Endothelial cell of umbilical vein (primary cell): ENCODE measurements at regions not wholly inside any gene's neighbourhood (a gene's known extent, or its start where the extent isn't known, plus 50 kb on each side); places are given as distances from the start of the nearest gene placed in this dataset.

Experiments used
- BruUV-seq: library from RNA; stranded (reverse); fragments of 400-500 nt; replicated peaks from 2 replicates; lab custom pipeline; 2021; lab: Mats Ljungman, UMichigan
- CTCF ChIA-PET: fragments of 300-600, 350-600 bp; sonication (Branson Sonifier 250); formaldehyde crosslinking; loops from one replicate; lab custom pipeline; 2021; ENCODE audit warnings: antibody characterized with exemption, inconsistent platforms; lab: Charles Lee
- POLR2A ChIA-PET: fragments of 300-600, 350-600 bp; sonication (Branson Sonifier 250); formaldehyde crosslinking; loops from one replicate; lab custom pipeline; 2021; ENCODE audit warnings: antibody characterized with exemption, inconsistent platforms; lab: Charles Lee
- DNase-seq: peaks from one replicate; pipeline ENCODE4 v3.0.0-alpha.2; 2011; ENCODE audit warnings: low read depth, low spot score
- FAIRE-seq: peaks from 2 replicates; lab custom pipeline; 2011; peaks lifted over from hg19 to GRCh38; lab: Jason Lieb, UNC
- H2AFZ ChIP-seq: 2 replicates; pipeline ENCODE4 v1.6.0; 2012; ENCODE audit warnings: low read depth, low read length, control low read depth, inconsistent platforms
- H3K27ac ChIP-seq: 2 replicates; pipeline ENCODE4 v1.5.1; 2011; ENCODE audit warnings: low read depth, mild to moderate bottlenecking, control low read depth, low read length, moderate library complexity; ENCODE audit not compliant: insufficient read depth
- H3K27me3 ChIP-seq, 2 experiments: 2 replicates each; pipeline versions ENCODE4 v1.6.0 to v1.6.1; 2011; ENCODE audit warnings: low read length in 2 of 2, mixed read lengths in 1 of 2; ENCODE audit not compliant: control insufficient read depth in 2 of 2, insufficient read depth in 2 of 2
- H3K36me3 ChIP-seq, 2 experiments: 2 replicates in 1 of 2; 3 replicates in 1 of 2; pipeline ENCODE4 v1.5.1; 2011; ENCODE audit warnings: low read length in 2 of 2, mild to moderate bottlenecking in 1 of 2, moderate library complexity in 1 of 2; ENCODE audit not compliant: control insufficient read depth in 2 of 2, insufficient read depth in 2 of 2; ENCODE audit errors: extremely low read depth in 1 of 2
- H3K4me1 ChIP-seq: 3 replicates; pipeline ENCODE4 v1.5.1; 2011; ENCODE audit warnings: mild to moderate bottlenecking, low read length; ENCODE audit not compliant: control insufficient read depth, insufficient read depth; ENCODE audit errors: extremely low read depth
- H3K4me2 ChIP-seq: 2 replicates; pipeline ENCODE4 v1.6.1; 2011; ENCODE audit warnings: low read length, control low read depth, mixed read lengths; ENCODE audit not compliant: insufficient read depth
- H3K4me3 ChIP-seq, 3 experiments: fragments of 200-600 bp in 1 of 3; sonication (generic), shearing (Covaris generic) in 1 of 3; replicated peaks in 1 of 3; 2 replicates each; pipeline ENCODE4 v1.5.1; 2011 to 2016; ENCODE audit warnings: control low read depth in 3 of 3, low read length in 3 of 3, mild to moderate bottlenecking in 2 of 3, inconsistent platforms in 1 of 3, low read depth in 1 of 3, moderate library complexity in 1 of 3; ENCODE audit not compliant: insufficient read depth in 1 of 3
- H3K79me2 ChIP-seq: 2 replicates; pipeline ENCODE4 v1.6.0; 2012; ENCODE audit warnings: low read length, inconsistent platforms; ENCODE audit not compliant: control insufficient read depth, insufficient read depth
- H3K9ac ChIP-seq: replicated peaks from 2 replicates; pipeline ENCODE3; 2011; ENCODE audit warnings: low read length, control low read depth; ENCODE audit not compliant: insufficient read depth; ENCODE audit errors: extremely low read depth
- H3K9me1 ChIP-seq: replicated peaks from 3 replicates; pipeline ENCODE4 v1.6.0; 2011; ENCODE audit warnings: mild to moderate bottlenecking, low read length; ENCODE audit not compliant: control insufficient read depth, insufficient read depth; ENCODE audit errors: extremely low read depth
- H3K9me3 ChIP-seq: replicated peaks from 2 replicates; pipeline ENCODE4 v1.5.1; 2012; ENCODE audit warnings: low read length, inconsistent platforms; ENCODE audit not compliant: control insufficient read depth, insufficient read depth
- H4K20me1 ChIP-seq: replicated peaks from 2 replicates; pipeline ENCODE3; 2011; ENCODE audit warnings: mild to moderate bottlenecking, low read length; ENCODE audit not compliant: control insufficient read depth, insufficient read depth; ENCODE audit errors: extremely low read depth
- CTCF ChIP-seq, 2 donors: IDR thresholded peaks; 1 replicate in 1 of 2; 2 replicates in 1 of 2; pipeline ENCODE4 v1.5.1; 2011; ENCODE audit warnings: low read length in 2 of 2, mild to moderate bottlenecking in 2 of 2, moderate library complexity in 2 of 2, control low read depth in 1 of 2, inconsistent platforms in 1 of 2, low read depth in 1 of 2; ENCODE audit not compliant: insufficient read depth in 1 of 2; ENCODE audit errors: extremely low read depth in 1 of 2
- EZH2 ChIP-seq: IDR thresholded peaks from 2 replicates; pipeline ENCODE4 v1.6.1; 2012; ENCODE audit warnings: borderline replicate concordance, low read depth, mild to moderate bottlenecking, moderate library complexity, low read length, inconsistent platforms; ENCODE audit not compliant: severe bottlenecking
- FOS ChIP-seq: IDR thresholded peaks from 2 replicates; pipeline ENCODE4 v1.6.1; 2011; ENCODE audit warnings: mild to moderate bottlenecking, low read length, moderate library complexity, borderline replicate concordance; ENCODE audit not compliant: insufficient read depth
- GATA2 ChIP-seq: IDR thresholded peaks from 2 replicates; pipeline ENCODE4 v1.7.0; 2011; ENCODE audit warnings: low read depth, mild to moderate bottlenecking, moderate library complexity, mixed read lengths, low read length; ENCODE audit not compliant: insufficient read length, insufficient read depth
- JUN ChIP-seq: IDR thresholded peaks from 2 replicates; pipeline ENCODE4 v1.6.1; 2011; ENCODE audit warnings: borderline replicate concordance, low read depth; ENCODE audit not compliant: insufficient read length, insufficient read depth
- MAX ChIP-seq: IDR thresholded peaks from 2 replicates; pipeline ENCODE4 v1.6.1; 2011; ENCODE audit not compliant: insufficient read depth, insufficient read length
- MYC ChIP-seq: IDR thresholded peaks from one replicate; pipeline ENCODE4 v1.6.1; 2011; ENCODE audit warnings: mild to moderate bottlenecking, low read depth, low read length
- POLR2A ChIP-seq: IDR thresholded peaks from 2 replicates; pipeline ENCODE4 v1.6.1; 2012; ENCODE audit warnings: low read depth, mild to moderate bottlenecking, control low read depth, low read length
- POLR2AphosphoS5 ChIP-seq: IDR thresholded peaks from 2 replicates; pipeline ENCODE4 v1.6.1; 2012; ENCODE audit warnings: low read depth, mild to moderate bottlenecking, control low read depth, low read length, moderate library complexity; ENCODE audit not compliant: insufficient read depth
- dilution Hi-C: fragments of 300-500 bp; cut with MboI; formaldehyde crosslinking; loops from one replicate; pipeline ENCODE4 v1.15.0; 2019; ENCODE audit warnings: low sequenced_read_pairs; ENCODE audit not compliant: extremely low pct_ligation_motif_present
- intact Hi-C: fragments of 100-400 bp; cut with micrococcal nuclease; formaldehyde crosslinking; loops from one replicate; pipeline ENCODE4 v1.10.0; 2022

GRCh38 chr6:98695091-98695801 lies 139.1 kb upstream of the POU3F2 start:
- BruUV-seq, result no TSS peak
- H3K4me3 ChIP-seq, result no peak overlapping the region
- no peaks in the 10 kb centered on the region for H3K4me1 ChIP-seq
- no peak overlapping the region for H3K4me2 ChIP-seq
- peaks cover 2% of the 10 kb centered on the region for H3K9me3 ChIP-seq
- ChIA-PET POLR2A (no interaction called here), CTCF (no interaction called here)
- DNase-seq (no peak), FAIRE-seq (no peak)
- TF ChIP-seq GATA2 (no peak), JUN (no peak), POLR2A (no peak), EZH2 (no peak), MAX (no peak), POLR2AphosphoS5 (no peak), CTCF (IDR thresholded peaks at IDR 0.05; ENCODE audit: extremely low read depth in 1 of 2, insufficient read depth in 1 of 2, low read depth in 1 of 2, low read length in 2 of 2) (no peak), MYC (no peak), FOS (no peak)
- H2AFZ ChIP-seq, result no peak overlapping the region
- H3K9ac ChIP-seq, result no peak overlapping the region
- H3K9me1 ChIP-seq, result no peaks in the 10 kb centered on the region
- no peaks in the 10 kb centered on the region for H3K79me2 ChIP-seq
- H4K20me1 ChIP-seq, result no peaks in the 10 kb centered on the region
- no peak overlapping the region for H3K27ac ChIP-seq
- dilution Hi-C loops, result no loop called here
- no peaks in the 10 kb centered on the region for H3K27me3 ChIP-seq
- intact Hi-C loops, result no loop called here
- no peaks in the 10 kb centered on the region for H3K36me3 ChIP-seq
